ENCODE measurements at regions not wholly inside any gene's neighbourhood (a gene's known extent, or its start where the extent isn't known, plus 50 kb on each side); places are given as distances from the start of the nearest gene placed in this dataset.

GRCh38 chr5:35477911-35478310, 139.8 kb upstream of the SPEF2 start:
- DNase-seq = no peak

- DNase-seq = no peak
Observed at GRCh38 chr5:35477321-35477720, 140.3 kb upstream of the SPEF2 start.

- no peak for DNase-seq
Observed at GRCh38 chr5:35476797-35477196, 140.9 kb upstream of the SPEF2 start.

DNA sequence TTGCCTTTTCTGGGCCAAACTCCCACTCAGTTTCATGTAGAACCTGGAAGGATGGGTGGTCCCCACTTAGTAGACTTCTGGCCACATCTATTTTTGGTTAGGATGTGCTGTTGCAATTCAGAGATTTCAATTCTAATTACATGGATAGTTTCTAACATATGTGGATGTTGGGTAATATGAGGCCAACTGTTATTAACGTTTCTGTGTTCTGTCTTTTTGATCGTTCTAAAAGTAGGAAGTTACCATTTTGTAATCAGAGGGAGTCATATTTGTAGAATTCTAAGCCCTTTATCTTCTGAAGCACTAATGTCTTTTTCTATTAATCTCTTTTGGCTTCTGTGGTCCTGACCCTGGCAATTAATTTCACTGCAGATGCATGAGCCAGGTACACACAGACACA, 141.6 kb upstream of the SPEF2 start:
- no peak for DNase-seq

DNA sequence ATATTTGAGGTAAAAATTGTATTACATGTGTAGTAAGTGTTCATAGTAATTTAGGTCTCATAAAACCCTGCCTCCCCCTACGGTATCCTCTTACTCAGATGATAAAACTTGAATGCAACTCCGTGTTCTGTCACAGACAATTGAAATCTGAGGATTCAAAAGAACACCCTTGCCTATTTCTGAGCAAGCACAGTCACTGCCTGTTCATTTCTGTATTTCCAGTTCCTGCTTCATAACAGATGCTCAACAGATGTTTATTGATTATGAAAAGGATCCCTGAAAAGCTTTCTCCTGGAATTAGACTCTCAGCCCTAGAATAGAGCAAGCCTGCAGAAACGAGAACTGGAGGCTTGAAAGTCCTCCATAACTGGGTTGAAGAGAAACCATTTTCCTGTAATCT, 144.1 kb upstream of the SPEF2 start:
- no peak for DNase-seq

DNA sequence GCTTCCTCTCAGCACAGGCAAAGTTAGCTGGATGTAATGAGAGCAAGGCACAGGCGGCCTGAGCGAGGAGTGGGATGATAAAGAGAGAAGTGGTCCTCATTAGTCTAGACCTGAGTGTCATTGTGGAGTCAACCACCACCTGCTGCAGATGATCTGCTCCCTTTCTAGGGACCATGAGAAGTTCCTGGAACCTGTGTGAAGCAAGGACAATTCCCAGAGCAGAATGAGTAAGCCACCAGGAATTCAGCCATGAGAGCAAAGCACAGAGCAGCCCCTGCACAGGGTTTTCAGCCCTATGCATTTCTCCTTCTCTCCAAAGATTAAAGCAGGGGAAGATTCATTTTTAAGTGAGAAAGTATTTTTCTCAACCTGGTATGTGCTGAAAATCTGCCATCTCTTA, 146.8 kb upstream of the SPEF2 start:
- no peak for DNase-seq

DNA sequence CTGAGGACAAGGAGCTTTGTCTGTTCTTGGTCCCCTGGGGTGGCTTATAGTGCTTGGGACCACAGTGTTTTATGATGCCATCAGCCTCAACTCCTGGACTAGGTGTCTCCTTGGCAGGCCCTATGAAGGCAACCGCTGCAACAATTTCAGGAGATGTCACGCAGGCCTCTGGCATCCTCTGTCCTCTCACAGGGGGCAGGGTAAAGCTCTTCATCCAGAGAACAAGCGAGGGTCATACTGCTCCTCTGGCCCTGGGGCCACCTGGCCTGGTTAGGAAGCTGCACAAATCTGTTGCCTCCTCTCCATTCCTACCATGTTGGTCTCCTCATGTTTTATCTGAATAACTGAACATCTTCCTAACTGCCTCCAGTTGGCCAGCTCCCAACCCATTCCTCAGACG, 148.9 kb upstream of the SPEF2 start:
- no peak for DNase-seq

DNA sequence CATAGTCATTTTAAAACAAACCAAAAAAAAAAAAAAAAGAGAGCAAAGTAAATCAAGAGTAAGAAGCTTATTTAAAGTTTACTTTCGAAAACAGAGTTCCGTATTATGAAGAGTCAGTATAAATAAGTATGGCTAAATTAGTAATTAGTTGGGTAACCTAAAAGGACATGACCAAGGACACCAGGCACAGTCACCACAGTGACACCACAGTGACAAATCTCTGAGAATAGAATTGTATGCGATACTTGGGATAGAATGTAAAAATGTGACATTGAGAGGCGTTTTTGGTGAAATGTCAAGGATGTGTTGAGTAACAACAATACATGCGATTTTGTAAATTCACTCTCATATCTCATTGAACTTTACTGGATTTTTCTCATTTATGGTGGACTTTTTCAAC, 150.9 kb upstream of the SPEF2 start:
- DNase-seq = no peak

DNA sequence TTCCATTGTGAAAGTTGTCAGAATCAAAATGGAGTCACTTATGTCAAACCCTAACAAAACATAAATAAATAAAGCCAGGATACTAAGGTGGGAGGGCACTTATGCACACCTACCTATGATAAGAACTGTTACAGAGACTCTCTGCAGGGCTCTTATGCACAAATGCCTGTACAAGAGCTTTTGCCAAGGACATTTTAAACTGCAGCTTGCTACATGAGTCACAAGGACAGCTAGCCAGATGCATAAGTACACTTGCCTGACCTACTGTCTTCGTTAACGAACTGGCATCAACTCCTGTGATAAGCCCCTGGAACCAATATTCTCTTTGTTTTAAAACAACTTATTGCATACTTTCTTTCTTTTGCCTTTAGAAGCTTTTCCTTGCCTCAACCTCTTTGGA, 152.9 kb upstream of the SPEF2 start:
- no peak for DNase-seq

DNA sequence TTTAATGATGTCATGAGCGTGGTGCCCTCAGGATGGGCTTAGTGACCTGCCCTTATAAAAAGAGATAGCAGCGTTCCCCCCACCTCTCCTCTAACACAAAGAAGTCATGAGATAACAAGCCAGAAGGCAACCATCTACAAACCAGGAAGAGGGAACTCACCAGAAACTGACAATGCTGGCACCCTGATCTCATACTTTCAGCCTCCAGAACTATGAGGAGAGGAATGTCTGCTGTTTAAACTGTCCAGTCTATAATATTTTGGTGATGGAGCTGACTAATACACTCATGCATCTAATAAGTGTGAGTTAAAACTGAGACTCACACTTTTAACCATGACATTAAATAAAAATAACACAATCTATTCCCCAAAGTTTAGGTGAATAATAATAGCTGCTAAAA, 156.1 kb upstream of the SPEF2 start:
- DNase-seq = no peak

GRCh38 chr5:35458824-35459207, 158.8 kb upstream of the SPEF2 start:
- DNase-seq = no peak

GRCh38 chr5:35457912-35458823, 159.5 kb upstream of the SPEF2 start:
- no peak for DNase-seq

DNA sequence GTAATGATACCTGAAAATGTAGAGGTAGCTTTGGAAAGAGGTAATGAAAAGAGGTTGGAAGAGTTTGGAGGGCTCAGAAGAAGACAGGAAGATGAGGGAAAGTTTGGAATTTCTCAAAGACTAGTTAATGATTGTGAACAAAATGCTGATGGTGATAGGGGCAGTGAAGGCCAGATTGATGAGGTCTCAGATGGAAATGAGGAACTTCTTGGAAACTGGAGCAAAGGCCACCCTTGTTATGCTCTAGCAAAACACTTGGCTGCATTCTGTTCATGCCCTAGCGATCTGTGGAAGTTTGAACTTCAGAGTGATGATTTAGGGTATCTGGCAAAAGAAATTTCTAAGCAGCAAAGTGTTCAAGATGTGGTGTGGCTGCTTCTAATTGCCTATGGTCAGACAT, 161.2 kb upstream of the SPEF2 start:
- no peak for DNase-seq

- no peak for DNase-seq
Observed at GRCh38 chr5:35454011-35454525, 163.6 kb upstream of the SPEF2 start.

- no peak for DNase-seq
Observed at GRCh38 chr5:35443803-35444595, 173.7 kb upstream of the SPEF2 start.

GRCh38 chr5:35442885-35443639, 174.6 kb upstream of the SPEF2 start:
- DNase-seq = no peak

DNA sequence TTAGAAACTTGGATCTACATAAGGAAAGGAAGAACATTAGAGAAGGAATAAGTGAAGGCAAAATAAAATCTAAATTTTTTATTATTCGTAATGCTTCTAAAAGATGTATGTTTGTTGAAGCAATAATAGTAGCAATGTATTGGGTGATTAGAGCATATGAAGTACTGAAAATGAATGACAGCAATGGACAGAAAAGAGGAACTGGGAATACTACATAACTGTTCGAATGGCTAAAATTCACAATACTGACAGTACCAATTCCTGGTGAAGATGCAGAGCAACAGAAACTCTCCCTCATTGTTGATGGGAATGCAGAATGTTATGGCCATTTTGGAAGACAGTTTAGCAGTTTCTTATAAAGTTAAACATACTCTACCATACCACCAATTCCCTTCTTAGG, 177.3 kb upstream of the SPEF2 start:
- no peak for DNase-seq

DNA sequence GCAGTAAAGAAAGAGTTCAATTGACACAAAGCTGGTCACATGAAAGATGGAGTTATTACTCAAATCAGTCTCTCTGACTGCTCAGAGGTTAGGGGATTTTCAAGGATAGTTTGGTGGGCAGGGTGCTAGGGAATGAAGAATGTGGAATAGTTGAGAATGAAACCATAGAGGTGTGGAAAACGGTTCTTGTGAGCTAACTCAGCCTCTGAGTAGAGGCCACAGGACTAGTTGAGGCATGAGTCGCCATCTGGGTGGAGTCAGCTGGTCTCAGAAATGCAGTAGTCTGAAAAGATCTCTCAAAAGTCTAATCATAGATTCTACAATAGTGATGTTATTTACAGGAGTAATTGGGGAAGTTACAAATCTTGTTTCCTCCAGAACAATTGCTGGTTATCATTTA, 178.9 kb upstream of the SPEF2 start:
- DNase-seq = no peak

GRCh38 chr5:35438288-35438687, 179.4 kb upstream of the SPEF2 start:
- DNase-seq = no peak

DNA sequence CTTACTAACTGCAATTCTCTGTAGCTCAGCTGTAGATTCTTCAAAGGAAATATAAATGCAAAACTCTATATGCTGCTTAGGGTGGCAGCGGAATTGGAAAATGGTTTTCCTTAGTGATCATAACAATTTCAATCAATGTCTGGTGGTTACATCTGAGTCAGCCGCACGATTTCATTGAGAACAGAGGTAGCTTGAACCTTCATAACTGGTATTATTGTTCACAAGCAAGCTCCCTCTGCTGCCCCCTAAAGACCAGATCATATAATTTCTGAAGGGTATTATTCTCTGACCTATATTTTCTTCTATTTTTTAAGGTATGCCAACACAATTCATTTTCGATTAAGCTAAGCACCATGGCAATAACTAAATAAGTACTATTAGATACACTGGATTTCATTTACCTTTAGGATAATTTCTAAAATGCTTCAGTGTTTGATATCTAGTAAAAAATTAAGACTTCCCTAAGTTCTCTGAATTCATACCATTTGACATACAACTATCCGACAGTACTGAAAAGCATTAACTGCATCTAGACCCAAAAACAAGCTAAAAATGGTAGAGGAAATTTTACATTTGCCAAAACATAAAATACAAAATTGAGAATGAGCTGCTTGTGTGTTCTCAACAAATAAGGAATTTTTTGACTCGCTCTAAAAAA, 181.1 kb upstream of the SPEF2 start:
- no peak for DNase-seq

DNA sequence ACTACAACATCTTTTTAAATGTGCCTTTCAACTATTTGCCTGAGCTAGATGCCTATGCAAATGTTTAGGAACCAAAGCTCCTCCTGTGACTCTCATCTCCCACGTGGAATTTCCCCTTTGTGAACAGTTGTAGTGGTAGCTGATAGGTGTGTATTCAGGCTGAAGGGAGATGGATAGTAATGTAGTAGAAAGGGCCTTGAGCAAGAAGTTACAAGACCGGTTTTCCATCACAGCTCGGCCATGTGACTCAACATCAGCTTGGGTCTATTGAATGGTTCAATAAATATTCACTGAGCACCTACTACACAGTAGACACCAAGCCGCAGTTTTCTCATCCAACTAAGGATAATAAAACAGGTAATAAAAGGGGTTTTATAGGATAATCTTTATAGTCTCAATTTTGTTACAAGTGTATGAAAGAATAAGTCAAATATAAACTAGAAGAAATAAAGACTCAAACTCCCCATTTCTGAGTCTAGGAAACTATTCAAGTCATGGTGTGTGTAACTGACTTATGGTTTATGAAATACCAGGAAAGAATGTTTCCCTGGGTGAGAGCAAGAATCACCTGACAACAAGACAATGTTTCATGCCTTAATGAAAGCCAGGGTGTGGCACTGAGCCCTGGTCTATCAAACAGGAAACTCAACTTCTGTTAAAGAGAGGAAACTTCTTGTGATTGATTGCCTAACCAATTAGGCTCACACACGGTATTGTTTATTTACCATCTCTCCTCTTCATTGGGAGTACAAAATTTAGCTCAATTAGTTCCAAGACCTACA, 187.1 kb upstream of the SPEF2 start:
- no peak for DNase-seq

DNA sequence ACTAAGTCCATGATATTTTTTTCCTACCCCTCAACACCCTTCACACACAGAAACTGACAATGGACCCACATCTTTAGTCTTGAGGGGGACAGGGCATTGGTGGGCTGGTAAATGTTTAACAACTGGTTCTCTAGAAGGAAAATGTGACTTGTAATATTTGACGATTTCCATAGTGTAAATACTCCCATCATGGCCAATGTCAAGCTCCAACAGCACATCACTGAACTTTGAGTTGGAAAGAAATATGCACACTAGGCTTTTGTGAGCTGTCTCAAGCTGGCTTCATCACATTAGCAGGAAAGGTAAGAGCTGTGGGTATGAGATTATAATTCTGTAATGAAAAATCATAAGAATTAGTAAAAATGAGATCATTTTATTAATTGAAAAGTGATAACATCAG, 189.9 kb upstream of the PRLR start:
- DNase-seq = no peak

All from CD4-positive, alpha-beta T cell treated with Interferon gamma for 1 hour (primary cell).